ENCODE measurements at regions not wholly inside any gene's neighbourhood (a gene's known extent, or its start where the extent isn't known, plus 50 kb on each side); places are given as distances from the start of the nearest gene placed in this dataset.

DNA sequence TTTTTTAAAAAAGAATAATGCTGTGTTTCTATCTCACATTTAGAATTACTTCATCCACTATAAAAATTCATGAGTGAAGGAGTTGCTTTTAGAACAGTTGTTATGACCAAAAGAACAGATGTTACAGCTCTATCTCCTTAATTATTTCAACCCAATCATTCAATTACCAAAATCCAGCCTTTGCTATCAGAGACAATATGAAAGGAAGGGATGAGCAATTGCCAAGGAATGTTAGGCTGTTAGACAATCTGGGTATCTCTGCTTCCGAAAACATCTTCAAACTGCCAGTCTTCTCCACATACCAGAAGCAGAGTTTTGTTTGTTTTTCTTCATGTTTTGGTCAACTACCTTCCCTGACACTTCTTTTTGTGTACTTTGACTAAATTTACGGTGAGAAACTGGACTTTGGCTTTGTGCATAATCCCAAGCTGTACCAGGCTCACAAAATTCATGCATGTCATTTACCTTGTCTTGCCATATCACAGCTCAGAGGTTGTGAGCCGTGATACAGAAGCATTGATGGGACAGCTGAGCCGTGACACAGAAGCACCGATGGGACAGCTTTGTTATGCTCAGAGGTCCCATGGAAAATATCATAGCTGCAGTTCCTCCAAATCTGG lies 405.5 kb downstream of the KIF4B start:
- DNase-seq = no peak

DNA sequence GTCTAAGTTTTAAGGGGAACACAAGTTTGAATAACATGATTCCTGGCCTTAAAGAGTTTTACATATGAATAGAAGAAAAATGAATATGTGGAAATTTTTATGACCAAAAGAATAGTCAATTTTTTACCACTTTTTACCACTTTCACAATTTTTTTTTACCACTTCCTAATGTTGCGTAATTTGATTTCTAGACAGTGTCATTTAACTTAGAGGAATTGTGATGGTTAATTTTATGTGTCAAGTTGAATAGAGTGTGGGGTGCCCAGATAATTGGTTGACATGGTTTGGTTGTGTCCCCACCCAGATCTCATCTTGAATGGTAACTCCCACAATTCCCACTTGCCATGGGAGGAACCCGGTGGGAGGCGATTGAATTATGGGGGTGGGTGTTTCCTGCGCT lies 416.6 kb downstream of the KIF4B start:
- no peak for DNase-seq

DNA sequence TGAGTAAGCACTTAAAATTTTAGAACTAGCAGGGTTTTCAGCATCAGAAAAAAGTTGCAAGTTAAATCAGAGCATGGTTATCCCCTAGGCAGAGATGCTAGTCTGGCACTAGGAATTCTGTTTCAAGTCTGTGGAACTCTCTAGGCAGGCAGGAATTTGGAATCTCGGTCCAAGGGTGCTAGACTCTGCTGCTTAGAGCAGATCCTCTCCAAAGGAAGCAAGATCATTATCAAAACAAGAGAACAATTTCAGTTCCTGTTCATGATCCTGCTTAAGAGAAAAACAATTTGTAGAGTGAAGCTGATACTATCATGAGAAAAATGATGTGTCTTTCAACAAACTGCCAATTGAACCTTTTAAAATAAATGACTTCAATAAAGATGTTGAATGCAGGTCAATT lies 420.7 kb downstream of the KIF4B start:
- no peak for DNase-seq

DNA sequence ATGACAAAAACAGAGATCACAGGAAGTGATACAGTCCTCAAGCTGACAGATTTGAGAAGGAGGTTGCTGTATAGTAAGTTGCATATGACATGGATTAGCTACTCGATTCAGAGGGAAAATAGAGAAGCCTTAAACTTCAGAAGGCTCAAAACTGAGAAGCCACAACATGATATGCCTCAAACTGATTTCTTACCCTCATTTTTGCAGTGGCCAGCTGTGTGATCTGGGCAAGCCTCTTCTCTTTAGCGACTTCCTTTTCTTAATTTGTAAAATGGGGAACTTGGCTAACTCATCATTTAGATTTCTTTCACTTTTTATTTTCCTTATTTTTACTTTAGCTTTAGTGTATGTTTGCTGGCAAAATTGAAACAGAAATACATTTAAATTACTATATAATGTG lies 421.1 kb downstream of the KIF4B start:
- DNase-seq = no peak

DNA sequence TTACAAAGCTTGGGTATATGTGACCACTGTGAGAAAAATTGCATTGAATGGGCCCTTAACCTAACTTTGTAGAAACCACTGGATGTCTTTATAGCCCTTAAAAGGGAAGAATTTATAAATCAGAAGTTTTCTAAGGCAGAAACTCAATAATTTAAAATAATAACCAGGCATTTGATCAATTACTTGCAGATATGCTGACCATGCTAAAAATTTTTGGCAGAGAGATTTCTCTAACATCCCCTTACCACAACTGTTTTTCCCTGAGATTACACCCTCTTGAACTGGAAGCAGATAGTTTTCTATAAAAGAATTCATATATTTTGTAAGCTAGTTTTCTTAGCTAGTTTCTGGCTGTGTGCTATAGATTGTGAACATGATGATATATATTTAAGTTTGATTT lies 428.3 kb downstream of the KIF4B start:
- no peak for DNase-seq

DNA sequence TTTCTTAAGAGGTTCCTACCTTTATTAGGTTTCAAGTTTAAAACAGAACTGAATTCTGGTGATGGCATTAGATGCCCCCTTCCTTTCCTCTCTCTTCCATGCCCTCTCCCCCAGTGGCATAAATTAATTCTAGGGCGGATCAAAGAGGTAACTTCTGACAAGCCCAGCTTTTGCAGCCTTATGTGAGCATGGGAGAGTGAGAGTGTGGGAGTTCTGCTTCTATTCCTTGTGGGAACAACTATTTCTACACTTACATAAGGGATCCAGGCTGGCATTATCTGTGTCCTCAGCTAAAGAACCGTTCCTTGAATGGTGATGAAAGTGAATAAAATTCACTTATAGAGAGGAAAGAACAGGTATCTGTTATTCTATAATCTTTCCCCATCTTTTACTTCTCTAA lies 437.6 kb downstream of the KIF4B start:
- no peak for DNase-seq

DNA sequence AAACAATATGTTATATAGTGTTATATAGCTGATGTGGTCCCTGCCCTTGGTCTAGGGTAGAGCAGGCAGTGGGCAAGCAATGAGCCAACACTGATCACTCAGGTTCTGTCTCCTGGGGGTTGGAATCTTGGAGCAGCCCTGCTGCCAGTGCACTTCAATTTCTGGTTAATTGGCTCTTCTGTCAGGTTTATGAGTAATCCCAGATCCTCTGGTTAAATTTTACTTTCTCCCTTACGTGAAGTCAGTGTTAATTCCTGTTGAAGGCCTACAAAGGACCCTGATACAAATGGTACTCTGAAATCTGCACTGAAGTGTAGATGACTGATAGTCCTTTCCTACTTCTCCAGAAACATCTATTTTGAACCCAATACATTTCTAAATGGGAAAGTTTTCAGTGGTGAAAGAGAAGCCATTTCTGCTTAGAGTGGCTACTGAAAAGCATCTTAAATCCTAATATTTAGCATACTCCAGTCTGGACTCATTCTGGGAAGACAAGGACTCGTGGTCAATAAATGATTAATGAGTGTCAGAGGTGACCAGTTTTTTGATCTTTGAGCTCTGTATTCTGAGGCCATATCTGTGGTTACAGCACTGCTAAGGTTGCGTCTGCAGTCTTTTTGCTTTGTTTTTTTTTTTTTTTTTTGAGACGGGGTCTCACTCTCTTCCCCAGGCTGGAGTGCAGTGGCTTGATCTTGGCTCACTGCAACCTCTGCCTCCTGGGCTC lies 442.4 kb downstream of the KIF4B start:
- no peak for DNase-seq

DNA sequence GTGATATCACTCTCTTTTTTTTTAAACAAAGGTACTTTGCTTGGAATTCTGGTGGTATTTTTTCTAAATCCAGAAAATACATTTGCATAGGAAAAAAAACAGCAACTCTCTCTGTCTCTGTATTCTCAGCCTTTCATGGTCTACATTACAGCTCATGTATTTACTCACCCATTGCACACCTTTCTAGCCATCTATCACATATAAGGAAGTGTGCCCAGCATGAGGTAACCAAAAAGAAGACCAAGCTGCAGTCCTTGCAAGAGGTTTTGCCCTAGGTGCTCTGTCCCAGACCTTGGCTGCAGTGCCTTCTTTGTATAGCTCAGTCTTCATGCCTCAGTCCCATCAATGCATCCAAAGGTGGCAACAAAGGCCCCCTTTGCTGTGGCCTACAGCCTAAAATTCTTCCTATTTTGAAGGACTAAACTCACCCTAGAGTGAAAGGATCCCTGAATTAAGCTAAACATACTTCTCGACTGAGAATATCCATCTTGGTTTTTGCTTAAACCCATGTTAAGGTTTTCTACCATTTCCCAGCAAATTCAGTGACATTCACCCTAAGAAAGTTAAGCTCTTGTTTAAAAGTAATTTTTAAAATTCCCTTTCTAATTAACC lies 446.4 kb downstream of the KIF4B start:
- no peak for DNase-seq

DNA sequence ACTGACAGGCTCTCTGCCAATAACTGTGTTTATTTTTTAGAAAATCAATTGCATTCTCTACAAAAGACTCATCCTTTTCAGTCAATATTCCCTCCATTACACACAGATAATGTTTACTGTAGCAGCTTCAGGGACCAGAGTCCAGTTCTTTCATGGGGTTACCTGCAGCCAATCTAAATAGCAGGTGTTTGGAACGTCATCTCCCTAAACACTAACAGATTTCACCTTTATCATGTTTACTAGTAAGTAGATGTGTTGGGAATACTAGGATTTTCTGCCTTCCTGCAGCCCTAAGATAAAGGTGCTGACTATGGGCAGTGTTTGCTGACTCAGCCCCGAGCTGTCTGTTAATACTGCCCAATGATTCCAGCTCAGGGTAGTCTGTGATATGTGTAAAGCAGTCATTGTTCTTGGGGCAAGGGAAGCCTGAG lies 447.0 kb downstream of the KIF4B start:
- DNase-seq = no peak

DNA sequence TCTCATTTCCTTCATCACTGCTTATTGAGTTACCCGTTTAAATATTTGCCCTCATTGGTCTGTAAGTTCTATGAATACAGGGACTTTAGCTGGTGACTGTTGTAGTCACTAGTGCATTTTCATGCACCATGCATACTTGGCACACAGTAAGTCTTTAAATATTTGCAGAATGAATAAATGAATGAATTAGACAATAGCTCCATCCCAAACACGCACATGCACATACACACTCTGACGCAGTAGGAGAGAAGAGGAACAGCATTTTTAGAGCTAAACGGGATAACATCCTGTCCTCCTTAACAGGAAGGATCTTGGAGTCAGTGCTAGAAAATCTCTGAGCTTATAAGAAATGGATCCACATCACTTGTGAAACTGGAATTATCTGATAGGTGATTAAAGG lies 447.7 kb downstream of the KIF4B start:
- DNase-seq = no peak

DNA sequence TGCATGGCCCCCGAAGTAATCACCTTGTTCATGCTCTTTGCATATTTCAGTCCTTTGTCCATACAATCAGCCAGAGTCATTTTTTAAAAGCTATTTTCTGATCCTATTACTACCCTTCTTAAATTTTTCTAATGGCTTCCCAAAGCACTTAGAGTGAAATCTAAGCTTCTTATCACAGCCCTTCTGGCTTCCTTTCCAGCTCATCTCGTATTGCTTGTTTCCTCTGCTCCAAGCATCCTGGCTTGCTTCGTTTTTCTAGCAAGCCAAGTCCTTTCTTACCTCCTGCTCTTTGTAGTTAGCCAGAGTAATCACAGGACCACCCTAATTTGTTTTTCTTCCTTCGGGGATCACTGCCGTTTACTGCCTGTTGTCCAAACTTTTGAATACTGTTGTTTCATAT lies 453.3 kb downstream of the KIF4B start:
- no peak for DNase-seq

DNA sequence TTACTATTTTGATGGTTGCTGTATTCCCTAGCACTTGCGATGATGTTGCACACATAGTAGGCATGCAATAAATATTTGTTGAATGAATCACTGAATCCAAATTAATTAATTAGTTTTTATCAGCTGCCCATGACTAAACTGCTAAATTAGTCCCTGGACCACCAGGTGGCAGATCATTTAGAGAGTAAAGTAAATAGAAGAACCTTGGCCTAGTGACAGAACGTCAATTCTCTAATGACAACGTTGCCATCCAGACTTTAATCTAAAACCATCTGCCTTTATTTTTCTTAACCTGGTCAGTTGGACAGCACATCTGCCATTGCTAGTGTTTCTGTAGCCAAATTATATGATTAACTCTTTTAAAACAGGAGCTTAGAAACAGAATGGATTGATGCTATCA lies 457.5 kb downstream of the KIF4B start:
- no peak for DNase-seq

DNA sequence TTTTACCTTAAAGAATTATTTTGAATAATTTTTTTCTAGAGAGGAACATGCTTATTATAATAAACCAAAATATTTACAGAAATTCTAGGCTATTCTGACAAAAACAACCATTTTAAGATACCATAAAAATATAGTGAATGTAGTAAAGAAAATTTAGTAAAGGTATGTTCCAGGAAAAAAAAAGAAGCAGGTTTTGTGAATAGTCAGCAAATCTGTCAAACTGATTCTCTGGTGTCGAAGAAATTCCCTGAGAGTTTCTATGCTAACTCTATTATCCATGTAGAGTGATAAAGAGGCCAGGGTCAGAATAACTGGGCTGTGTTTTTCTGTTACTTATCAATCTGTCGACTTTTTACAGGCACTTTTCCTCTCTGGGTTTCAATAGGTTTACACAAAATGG lies 459.2 kb downstream of the KIF4B start:
- no peak for DNase-seq

DNA sequence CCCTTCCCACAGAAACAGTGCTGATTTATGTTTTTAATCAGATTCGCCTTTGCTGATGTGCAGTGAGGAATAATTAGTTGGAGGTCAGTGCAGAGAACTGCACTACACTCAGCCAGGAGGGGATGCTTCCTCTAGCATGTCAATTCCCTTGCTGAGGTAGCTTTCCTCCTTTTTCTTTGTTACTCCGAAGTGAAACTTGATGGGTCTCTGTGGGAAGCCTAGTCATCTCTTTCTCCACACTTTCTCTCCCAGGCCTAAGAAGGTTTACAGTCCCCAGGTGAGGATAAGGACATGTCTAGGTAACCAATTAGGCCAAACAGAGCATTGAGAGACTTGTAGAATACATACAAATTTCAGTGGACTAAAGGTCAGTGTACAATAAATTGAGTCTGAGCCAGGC lies 461.8 kb downstream of the KIF4B start:
- no peak for DNase-seq

DNA sequence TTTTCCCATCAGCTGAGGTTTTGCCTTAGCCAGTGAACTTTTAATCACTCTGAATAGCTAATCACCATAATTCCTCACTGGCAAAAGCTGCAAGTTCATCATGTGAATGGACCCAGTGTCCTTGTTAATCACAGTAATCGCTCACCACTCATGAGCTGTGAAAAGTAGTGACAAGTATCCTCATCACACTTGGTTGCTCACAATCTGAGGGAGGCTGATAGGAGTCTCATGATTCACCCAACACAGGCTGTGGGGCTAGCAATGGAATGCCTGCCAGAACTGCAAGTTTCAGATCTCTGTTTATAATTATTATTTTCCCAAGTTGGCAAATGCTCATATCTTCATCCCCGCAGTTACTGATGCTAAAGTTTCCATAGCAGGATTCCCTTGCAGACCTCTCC lies 467.2 kb downstream of the KIF4B start:
- no peak for DNase-seq

DNA sequence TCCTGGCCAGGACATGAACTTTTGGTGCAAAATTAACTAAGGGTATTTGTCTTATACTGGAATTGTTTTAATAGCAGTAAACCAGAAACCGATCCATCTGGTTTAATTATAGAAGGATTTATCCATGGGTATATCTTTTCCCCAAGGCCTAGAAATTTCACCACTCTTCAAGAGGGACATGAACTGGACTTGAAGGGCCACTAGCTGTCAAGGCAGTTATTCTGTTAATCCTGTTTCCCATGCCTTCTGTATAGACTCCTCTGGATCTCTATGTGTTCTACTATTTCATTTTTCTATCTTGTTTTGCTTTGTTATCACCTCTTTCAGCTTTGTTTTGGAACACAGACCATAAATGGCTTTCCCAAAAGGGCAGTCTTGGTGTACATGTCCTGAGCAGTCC lies 467.6 kb downstream of the KIF4B start:
- no peak for DNase-seq

DNA sequence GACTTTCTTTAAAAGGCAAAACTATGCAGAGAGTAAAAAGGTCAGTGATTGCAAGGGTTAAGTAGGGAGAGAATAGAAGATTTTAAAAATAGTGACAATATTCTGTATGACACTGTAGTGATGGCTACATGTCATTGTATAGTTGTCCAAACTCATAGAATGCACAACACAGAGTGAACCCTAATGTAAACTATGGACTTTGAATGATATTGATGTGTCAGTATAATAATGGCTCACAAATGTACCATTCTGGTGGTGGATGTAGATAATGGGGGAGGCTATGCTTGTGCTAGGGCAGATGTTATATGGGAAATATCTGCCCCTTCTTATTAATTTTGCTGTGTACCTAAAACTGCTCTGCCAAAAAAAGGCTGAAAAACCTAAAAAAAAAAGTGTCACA lies 468.9 kb downstream of the KIF4B start:
- no peak for DNase-seq

DNA sequence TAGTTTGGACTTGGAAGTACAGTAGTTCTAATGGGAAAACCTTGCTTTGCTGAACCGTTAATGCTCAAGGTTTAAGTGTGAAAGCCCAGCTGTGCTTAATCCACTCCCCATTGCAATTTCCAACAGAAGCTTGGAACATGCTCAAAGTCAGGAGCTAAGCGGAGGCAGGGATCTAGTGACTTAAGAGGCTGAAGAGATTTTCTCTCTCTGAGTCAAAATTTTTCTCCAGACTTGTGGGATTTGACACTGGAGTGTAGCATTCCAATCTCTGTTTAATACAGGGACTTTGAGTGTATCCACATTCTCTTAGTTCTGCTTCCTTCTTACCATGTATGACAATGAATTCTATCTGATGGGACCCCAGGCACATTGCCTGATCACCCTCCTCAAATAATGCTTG lies 471.8 kb downstream of the KIF4B start:
- DNase-seq = no peak

DNA sequence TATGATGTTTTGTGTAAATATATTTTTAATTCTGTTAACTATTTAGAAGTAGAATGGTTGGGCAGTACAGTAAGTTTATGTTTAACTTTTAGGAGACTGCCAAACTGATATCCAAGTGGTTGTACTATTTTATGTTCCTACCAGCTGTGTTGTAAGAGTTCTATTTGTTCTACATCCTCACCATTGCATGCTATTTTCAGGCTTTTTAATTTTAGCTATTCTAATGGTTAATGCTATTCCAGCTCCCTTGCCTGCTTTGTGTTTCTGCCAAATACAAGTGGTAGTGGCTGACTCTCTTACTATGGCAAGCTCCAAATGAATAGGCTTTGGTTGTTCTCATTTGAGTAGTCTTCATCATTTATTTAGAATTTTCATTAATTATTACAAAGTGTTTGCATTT lies 476.4 kb downstream of the KIF4B start:
- no peak for DNase-seq

DNA sequence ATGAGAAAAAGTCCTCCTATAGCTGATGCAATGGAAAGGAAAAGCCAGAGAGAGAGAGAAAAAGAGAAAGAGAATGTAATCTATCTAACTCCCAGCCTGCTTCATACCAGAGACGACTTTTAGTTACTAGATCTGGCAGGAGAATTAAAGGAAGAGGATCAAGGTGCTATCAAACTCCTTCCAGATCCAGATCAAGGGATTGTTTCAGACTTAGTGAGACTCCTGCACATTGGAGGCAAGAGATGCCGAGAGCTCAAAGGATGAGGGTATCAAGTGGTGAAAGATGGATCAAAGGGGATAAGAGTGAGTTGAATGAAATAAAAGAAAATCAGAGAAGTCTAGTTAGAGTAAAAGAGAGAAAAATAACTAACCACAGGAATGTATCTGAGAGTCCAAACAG lies 478.6 kb downstream of the KIF4B start:
- no peak for DNase-seq

DNA sequence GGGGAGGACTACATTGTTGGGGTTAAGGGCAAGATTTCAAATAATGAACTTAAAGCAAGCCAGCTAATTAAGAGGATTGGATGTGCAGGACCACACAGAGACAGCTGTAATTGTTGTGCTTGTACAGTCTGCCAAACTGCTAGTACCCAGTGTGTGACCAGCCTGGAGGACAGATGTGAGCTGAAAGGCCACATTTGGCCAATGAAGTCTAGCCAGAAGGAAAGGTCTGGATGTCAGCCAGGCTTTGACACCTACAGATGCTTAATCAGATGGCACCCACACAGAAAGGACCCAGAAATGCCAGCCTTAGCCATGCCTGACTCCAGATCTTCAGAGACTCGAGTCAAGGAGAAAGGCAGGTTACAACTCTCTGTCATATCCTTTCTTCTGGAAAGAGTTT lies 491.1 kb downstream of the KIF4B start:
- DNase-seq = no peak

DNA sequence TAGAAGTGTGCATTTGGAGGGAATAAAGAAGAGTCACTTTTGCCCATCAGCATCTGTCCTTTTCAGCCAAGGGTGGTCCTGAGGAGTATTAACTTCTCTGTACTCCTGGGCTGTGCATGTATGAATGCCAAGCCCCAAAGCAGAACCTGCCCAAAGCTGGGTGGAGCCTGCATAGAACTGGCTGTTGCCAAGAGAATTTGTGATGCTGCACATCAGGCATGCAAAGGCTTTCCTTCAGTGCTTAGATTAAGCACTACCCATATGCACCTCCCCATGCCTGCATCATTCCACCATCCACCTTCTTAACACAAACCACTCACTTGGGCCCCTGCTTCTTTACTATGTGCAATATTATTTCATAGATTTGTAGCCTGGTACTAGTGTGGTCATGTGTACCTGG lies 493.8 kb downstream of the KIF4B start:
- DNase-seq = no peak

DNA sequence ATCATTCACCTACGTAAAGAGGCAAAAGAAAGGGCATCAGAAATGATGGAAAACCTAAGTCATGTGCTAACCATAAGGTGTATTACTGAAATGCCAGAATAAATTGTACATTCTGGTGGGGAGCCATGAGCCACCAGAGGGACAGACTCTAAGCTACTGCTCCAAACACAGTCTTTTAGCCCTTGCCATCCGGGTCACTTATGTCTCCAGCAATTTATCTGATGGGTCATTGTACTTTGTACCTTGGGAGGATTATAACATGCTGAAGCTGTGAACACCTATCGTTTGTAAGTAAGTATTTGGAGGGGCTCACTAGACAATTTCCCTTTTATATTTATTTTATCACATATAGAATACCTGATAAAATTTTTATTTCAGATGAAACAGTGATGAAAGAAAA lies 495.1 kb downstream of the KIF4B start:
- no peak for DNase-seq

DNA sequence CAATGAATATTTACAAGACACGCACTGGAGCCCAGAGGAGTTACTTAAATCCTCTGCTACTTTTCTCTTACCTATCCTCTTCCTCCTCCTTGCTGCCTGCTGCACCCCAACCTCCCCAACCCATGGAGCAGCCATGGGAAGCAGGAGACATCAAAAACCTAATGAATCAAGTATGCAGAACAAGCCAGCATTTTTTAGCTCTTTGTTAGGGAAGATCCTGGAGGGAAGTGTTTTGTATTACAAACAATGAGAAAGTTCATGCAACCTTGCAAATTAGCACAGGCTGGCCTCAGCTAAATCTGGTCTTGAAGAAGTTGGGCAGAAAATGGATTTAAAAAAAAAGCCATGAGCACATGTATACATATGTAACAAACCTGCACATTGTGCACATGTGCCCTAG lies 498.8 kb downstream of the KIF4B start:
- DNase-seq = no peak

DNA sequence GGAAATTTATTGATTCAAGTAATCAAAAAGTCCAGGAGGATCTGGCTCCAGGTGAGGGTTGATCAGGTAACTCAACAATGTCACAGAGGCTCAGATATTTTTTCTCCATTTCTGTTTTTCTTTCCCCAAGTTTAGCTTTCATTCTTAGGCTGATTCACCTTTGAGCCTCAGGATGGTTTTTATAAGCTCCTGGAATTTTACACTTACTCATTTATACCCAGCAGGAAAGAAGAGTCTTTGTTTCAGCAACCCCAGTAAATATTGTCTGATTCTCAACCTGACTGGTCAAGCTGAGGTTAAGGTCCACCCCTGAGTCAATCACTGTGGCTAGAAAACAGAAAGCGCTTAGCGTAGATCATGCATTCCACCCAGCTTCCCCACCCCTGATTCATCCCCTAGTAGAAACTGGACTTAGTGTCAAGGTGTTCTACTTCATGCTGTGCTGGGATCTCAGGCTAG lies 500.6 kb downstream of the KIF4B start:
- no peak for DNase-seq
